Trophoblast cell (in vitro differentiated cells and primary cell): ENCODE measurements at regions not wholly inside any gene's neighbourhood (a gene's known extent, or its start where the extent isn't known, plus 50 kb on each side); places are given as distances from the start of the nearest gene placed in this dataset.

Experiments used
- DNase-seq, 2 donors: peaks; one replicate each; pipeline ENCODE4 v3.0.0-alpha.2; 2016
- H2AFZ ChIP-seq: 2 replicates; pipeline ENCODE4 v1.6.1; 2013; ENCODE audit warnings: low read length, moderate library complexity, mild to moderate bottlenecking; ENCODE audit not compliant: insufficient read depth, poor library complexity
- H2AK5ac ChIP-seq: 2 replicates; pipeline ENCODE4 v1.6.1; 2013; ENCODE audit warnings: mild to moderate bottlenecking, low read length
- H2BK120ac ChIP-seq: 2 replicates; pipeline ENCODE4 v1.6.1; 2013; ENCODE audit warnings: low read length, mild to moderate bottlenecking, moderate library complexity; ENCODE audit not compliant: insufficient read depth, poor library complexity
- H2BK12ac ChIP-seq: 2 replicates; pipeline ENCODE4 v1.6.1; 2013; ENCODE audit warnings: mild to moderate bottlenecking, low read length, moderate library complexity
- H2BK5ac ChIP-seq: 2 replicates; pipeline ENCODE4 v1.6.1; 2013; ENCODE audit warnings: low read length, low read depth, moderate library complexity, mild to moderate bottlenecking; ENCODE audit not compliant: poor library complexity
- H3K14ac ChIP-seq: 2 replicates; pipeline ENCODE4 v1.6.1; 2013; ENCODE audit warnings: mild to moderate bottlenecking, low read length
- H3K18ac ChIP-seq: 2 replicates; pipeline ENCODE4 v1.6.1; 2013; ENCODE audit warnings: mild to moderate bottlenecking, low read length
- H3K23ac ChIP-seq: 2 replicates; pipeline ENCODE4 v1.6.1; 2013; ENCODE audit warnings: low read length
- H3K27ac ChIP-seq: 2 replicates; pipeline ENCODE4 v1.5.1; 2013; ENCODE audit warnings: low read depth, mild to moderate bottlenecking, inconsistent platforms, low read length, moderate library complexity
- H3K27me3 ChIP-seq: 2 replicates; pipeline ENCODE4 v1.6.1; 2013; ENCODE audit warnings: inconsistent platforms, mild to moderate bottlenecking, low read length, moderate library complexity; ENCODE audit not compliant: insufficient read depth
- H3K36me3 ChIP-seq, 2 experiments: 1 replicate in 1 of 2; 2 replicates in 1 of 2; pipeline ENCODE4 v1.6.1; 2013; ENCODE audit warnings: low read length in 2 of 2, mild to moderate bottlenecking in 2 of 2, moderate library complexity in 1 of 2; ENCODE audit not compliant: insufficient read depth in 2 of 2, control insufficient read depth in 1 of 2
- H3K4ac ChIP-seq: 2 replicates; pipeline ENCODE4 v1.6.1; 2013; ENCODE audit warnings: low read depth, mild to moderate bottlenecking, low read length, moderate library complexity
- H3K4me1 ChIP-seq, 2 experiments: 1 replicate in 1 of 2; 2 replicates in 1 of 2; pipeline ENCODE4 v1.6.1; 2013; ENCODE audit warnings: low read length in 2 of 2, mild to moderate bottlenecking in 2 of 2, moderate library complexity in 1 of 2; ENCODE audit not compliant: insufficient read depth in 2 of 2, control insufficient read depth in 1 of 2
- H3K4me2 ChIP-seq: 2 replicates; pipeline ENCODE4 v1.6.1; 2013; ENCODE audit warnings: inconsistent platforms, mild to moderate bottlenecking, low read length, moderate library complexity
- H3K4me3 ChIP-seq: 2 replicates; pipeline ENCODE4 v1.5.1; 2013; ENCODE audit warnings: mild to moderate bottlenecking, low read depth, low read length, inconsistent platforms
- H3K79me1 ChIP-seq: one replicate; pipeline ENCODE4 v1.6.1; 2013; ENCODE audit warnings: low read length
- H3K79me2 ChIP-seq: 2 replicates; pipeline ENCODE4 v1.6.1; 2013; ENCODE audit warnings: low read length, mild to moderate bottlenecking; ENCODE audit not compliant: control insufficient read depth, insufficient read depth, poor library complexity
- H3K9ac ChIP-seq: 2 replicates; pipeline ENCODE4 v1.6.1; 2013; ENCODE audit warnings: mild to moderate bottlenecking, low read length
- H3K9me3 ChIP-seq: 2 replicates; pipeline ENCODE4 v1.6.1; 2013; ENCODE audit warnings: low read depth, mild to moderate bottlenecking, control low read depth, inconsistent platforms, low read length; ENCODE audit not compliant: insufficient read depth
- H4K12ac ChIP-seq: 2 replicates; pipeline ENCODE4 v1.6.1; 2013; ENCODE audit warnings: low read depth, mild to moderate bottlenecking, low read length, moderate library complexity
- H4K8ac ChIP-seq: 2 replicates; pipeline ENCODE4 v1.6.1; 2013; ENCODE audit warnings: low read depth, mild to moderate bottlenecking, low read length, moderate library complexity
- H4K91ac ChIP-seq: one replicate; pipeline ENCODE4 v1.6.1; 2013; ENCODE audit warnings: low read depth, mild to moderate bottlenecking, low read length, moderate library complexity
- WGBS: extraction: QIAGEN DNeasy Blood & Tissue Kit; methylation state at CpG from one replicate; pipeline ENCODE4 v1.1.7; 2013; ENCODE audit warnings: missing lambda C conversion rate; ENCODE audit not compliant: insufficient read length, insufficient coverage; ENCODE audit errors: extremely low coverage; 5-methylcytosine and 5-hydroxymethylcytosine counted together

DNA sequence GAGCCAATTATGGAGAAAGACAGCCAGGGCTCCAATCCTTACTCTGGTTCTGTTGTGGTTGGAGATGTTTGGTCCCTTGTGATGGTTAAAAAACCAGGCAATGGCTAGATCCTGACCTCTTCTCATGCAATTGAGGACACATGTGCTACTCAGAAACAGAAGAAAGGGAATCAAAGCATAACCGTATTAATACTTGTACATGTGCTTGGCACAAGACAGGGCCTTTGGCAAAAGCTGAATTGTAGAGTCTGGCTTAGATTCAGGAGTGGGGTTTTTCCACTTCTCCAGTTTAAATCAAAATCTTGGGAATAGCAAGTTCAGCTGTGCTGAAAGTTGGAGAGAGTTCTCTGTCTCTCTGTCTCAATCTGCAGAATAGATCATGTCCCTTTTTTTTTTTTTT, 80.1 kb upstream of the E2F8 start:
- no peak overlapping the region for H2AK5ac ChIP-seq
- H3K4me2 ChIP-seq: no peak overlapping the region
- no peak overlapping the region for H3K14ac ChIP-seq
- H3K79me2 ChIP-seq: no peaks in the 10 kb centered on the region
- no CpG with 5 or more reads among the region's 1 CpG for WGBS
- no peaks in the 10 kb centered on the region for H3K79me1 ChIP-seq
- no peak overlapping the region for H4K12ac ChIP-seq
- no peak overlapping the region for H3K27ac ChIP-seq
- no peak overlapping the region for H4K91ac ChIP-seq
- H3K36me3 ChIP-seq: no peaks in the 10 kb centered on the region
- no peak overlapping the region for H4K8ac ChIP-seq
- H3K4me1 ChIP-seq: no peaks in the 10 kb centered on the region
- no peak overlapping the region for H2AFZ ChIP-seq
- no peak overlapping the region for H3K4me3 ChIP-seq
- no peak overlapping the region for H2BK5ac ChIP-seq
- H2BK120ac ChIP-seq: no peak overlapping the region
- H2BK12ac ChIP-seq: no peak overlapping the region
- H3K9me3 ChIP-seq: no peaks in the 10 kb centered on the region
- no peak overlapping the region for H3K23ac ChIP-seq
- H3K18ac ChIP-seq: no peak overlapping the region
- H3K4ac ChIP-seq: no peak overlapping the region
- H3K9ac ChIP-seq: no peak overlapping the region
- DNase-seq: no peak
- H3K27me3 ChIP-seq: no peaks in the 10 kb centered on the region

DNA sequence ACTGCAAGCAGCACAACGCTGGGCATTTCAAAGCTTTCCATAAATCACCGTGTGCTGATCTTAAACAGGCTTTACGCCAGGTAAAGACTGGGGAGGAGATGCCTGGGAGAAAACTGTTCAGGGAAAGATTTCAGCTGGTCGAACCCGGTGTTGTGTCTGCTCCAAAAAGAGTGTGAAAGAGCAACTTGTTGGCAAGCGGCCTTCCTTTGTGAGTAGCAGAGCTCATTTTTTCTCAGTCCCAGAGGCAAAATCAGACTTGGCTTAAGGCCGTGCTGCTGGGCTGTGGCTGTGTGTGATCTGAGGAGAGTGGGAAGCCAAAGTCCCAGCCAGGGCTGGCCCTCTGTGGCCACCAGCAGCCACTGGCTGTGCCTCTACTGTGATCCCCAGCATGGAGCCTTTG, 75.7 kb upstream of the E2F8 start:
- Histone ChIP-seq H4K8ac (no peak overlapping the region), H4K91ac (no peak overlapping the region), H3K18ac (no peak overlapping the region), H2AK5ac (no peak overlapping the region), H2BK120ac (no peak overlapping the region), H3K27ac (no peak overlapping the region), H3K79me1 (no peaks in the 10 kb centered on the region), H3K4ac (no peak overlapping the region), H3K79me2 (no peaks in the 10 kb centered on the region), H3K4me1 (no peaks in the 10 kb centered on the region), H2BK5ac (no peak overlapping the region), H3K4me2 (no peak overlapping the region), H2AFZ (no peak overlapping the region), H3K14ac (no peak overlapping the region), H3K27me3 (no peaks in the 10 kb centered on the region), H4K12ac (no peak overlapping the region), H3K9ac (no peak overlapping the region), H2BK12ac (no peak overlapping the region), H3K23ac (no peak overlapping the region), H3K9me3 (no peaks in the 10 kb centered on the region), H3K36me3 (no peaks in the 10 kb centered on the region), H3K4me3 (no peak overlapping the region)
- DNase-seq: no peak
- WGBS: no CpG with 5 or more reads among the region's 7 CpGs

DNA sequence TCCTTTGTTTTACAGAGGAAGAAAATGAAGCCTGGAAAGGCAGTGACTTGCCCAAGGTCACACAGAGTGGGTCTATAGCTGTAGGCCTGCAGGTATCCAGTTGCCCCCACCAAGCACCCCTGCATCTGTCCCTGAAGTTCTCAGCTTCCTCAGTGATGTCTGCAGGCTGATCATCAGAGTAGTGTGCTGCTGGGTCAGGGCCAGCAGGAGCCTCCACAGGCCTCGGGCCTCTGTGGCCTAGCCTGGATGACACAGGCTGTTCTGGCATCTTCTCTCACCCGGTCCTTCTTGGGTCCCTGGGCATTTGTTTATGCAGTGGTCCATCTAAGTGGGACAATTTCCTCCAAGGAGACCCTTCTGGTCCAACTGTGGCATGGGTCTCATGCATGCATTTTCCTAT, 74.8 kb upstream of the E2F8 start:
- no peak overlapping the region for H4K91ac ChIP-seq
- H3K9ac ChIP-seq: no peak overlapping the region
- no peak overlapping the region for H2BK5ac ChIP-seq
- H3K79me1 ChIP-seq: no peaks in the 10 kb centered on the region
- no peak overlapping the region for H3K4me3 ChIP-seq
- no peak overlapping the region for H3K4ac ChIP-seq
- no peak overlapping the region for H3K14ac ChIP-seq
- no peaks in the 10 kb centered on the region for H3K4me1 ChIP-seq
- no peak overlapping the region for H2BK12ac ChIP-seq
- no peak overlapping the region for H2BK120ac ChIP-seq
- no peak overlapping the region for H3K18ac ChIP-seq
- no peaks in the 10 kb centered on the region for H3K9me3 ChIP-seq
- no peak overlapping the region for H4K8ac ChIP-seq
- H2AFZ ChIP-seq: no peak overlapping the region
- H2AK5ac ChIP-seq: no peak overlapping the region
- no peaks in the 10 kb centered on the region for H3K27me3 ChIP-seq
- no peak overlapping the region for H3K27ac ChIP-seq
- H4K12ac ChIP-seq: no peak overlapping the region
- H3K4me2 ChIP-seq: no peak overlapping the region
- H3K36me3 ChIP-seq: no peaks in the 10 kb centered on the region
- DNase-seq: no peak
- H3K23ac ChIP-seq: no peak overlapping the region
- H3K79me2 ChIP-seq: no peaks in the 10 kb centered on the region
- WGBS: no CpG with 5 or more reads among the region's 2 CpGs

DNA sequence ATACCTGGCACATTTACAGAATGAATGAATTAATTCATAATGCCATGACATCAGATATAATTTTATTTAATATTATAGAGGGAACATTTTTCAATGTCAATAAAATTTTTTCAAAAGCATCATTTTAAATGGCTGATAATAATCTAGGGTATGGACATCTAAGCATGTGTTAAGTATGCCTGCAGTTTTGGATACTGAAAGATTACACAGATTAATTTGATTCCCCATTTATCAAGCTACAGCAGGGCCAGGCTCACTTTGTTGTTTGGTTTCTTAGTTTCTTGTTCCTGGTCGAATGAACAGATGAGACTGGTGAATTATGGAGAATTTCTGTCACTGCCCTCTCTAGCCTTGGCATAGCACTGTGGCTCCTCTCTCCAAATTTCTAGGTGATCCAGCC, 72.4 kb upstream of the E2F8 start:
- H2AFZ ChIP-seq: no peak overlapping the region
- no peak overlapping the region for H2AK5ac ChIP-seq
- H3K4me2 ChIP-seq: no peak overlapping the region
- no peaks in the 10 kb centered on the region for H3K27me3 ChIP-seq
- H3K36me3 ChIP-seq: no peaks in the 10 kb centered on the region
- H3K27ac ChIP-seq: no peak overlapping the region
- H3K4me1 ChIP-seq: no peaks in the 10 kb centered on the region
- H4K8ac ChIP-seq: no peak overlapping the region
- H3K4me3 ChIP-seq: no peak overlapping the region
- H3K4ac ChIP-seq: no peak overlapping the region
- H2BK5ac ChIP-seq: no peak overlapping the region
- no peak overlapping the region for H2BK120ac ChIP-seq
- no peak overlapping the region for H2BK12ac ChIP-seq
- H3K79me2 ChIP-seq: no peaks in the 10 kb centered on the region
- H3K23ac ChIP-seq: no peak overlapping the region
- no peak overlapping the region for H4K91ac ChIP-seq
- no peak overlapping the region for H4K12ac ChIP-seq
- H3K9me3 ChIP-seq: no peaks in the 10 kb centered on the region
- H3K18ac ChIP-seq: no peak overlapping the region
- no peaks in the 10 kb centered on the region for H3K79me1 ChIP-seq
- no peak overlapping the region for H3K9ac ChIP-seq
- no peak overlapping the region for H3K14ac ChIP-seq
- no CpG with 5 or more reads among the region's 1 CpG for WGBS
- no peak for DNase-seq
